ENCODE measurements at regions not wholly inside any gene's neighbourhood (a gene's known extent, or its start where the extent isn't known, plus 50 kb on each side); places are given as distances from the start of the nearest gene placed in this dataset.

DNA sequence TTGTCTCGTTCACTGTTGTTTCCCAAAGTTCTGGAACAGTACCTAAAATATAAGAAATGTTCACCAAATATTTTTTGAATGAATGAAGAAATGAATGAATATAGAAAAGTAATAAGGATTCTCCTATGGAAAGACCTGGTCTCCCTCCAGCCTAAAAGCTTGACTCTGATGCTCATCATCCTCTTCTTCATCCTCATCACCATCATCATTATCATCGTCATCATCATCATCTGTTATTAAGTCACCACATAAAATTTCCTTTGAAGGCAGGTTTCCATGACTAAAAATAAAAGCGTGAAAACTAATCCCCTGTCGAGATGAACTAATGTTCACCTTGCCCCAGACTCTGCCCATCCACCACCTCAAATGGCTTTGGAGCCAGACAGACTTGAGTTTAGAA, 181.4 kb upstream of the PRNP start:
- Histone ChIP-seq H3K4me2 (no peak overlapping the region), H3K9ac (no peak overlapping the region), H3K27me3 (no peaks in the 10 kb centered on the region), H3K27ac (no peak overlapping the region), H3K4me3 (no peak overlapping the region), H3K36me3 (0 out of 22 replicates have a peak, but pooled peaks cover 0 to 2% (median 0%) of the 10 kb centered on the region in 11 experiments), H3K9me3 (replicated peaks in 1 of 11) (peaks cover 10 to 34% (median 16%) of the 10 kb centered on the region in 11 experiments; a peak in 20 of 22 replicates), H4K20me1 (no peaks in the 10 kb centered on the region), H3K4me1 (no peaks in the 10 kb centered on the region)
- no peak for TF ChIP-seq Cebpa-rat (IDR thresholded peaks at IDR 0.05)

DNA sequence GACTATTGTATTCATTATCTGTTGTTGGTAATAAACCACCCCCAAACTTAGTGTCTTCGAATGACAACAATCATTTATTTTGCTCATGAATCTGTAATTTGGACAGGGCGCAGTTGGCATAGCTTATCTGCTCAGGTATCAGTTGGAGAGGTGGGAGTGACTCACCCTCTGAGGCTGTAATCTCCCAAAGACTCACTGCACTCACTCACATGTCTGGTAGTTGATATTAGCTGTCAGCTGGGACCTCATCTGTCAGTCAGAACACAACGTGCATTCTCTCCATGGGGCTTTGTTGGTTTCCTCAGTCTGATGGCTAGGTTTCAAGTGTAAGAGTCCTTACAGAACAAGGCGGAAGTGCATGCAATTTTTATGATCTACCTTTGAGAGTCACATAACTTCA, 183.5 kb upstream of the PRNP start:
- Histone ChIP-seq H3K9ac (no peak overlapping the region), H3K4me3 (no peak overlapping the region), H3K4me2 (no peak overlapping the region), H3K36me3 (0 out of 22 replicates have a peak, but pooled peaks cover 0 to 2% (median 0%) of the 10 kb centered on the region in 11 experiments), H3K27ac (no peak overlapping the region), H3K4me1 (no peaks in the 10 kb centered on the region), H3K9me3 (replicated peaks in 1 of 11) (peaks cover 8 to 20% (median 13%) of the 10 kb centered on the region in 11 experiments; a peak in 20 of 22 replicates), H4K20me1 (no peaks in the 10 kb centered on the region), H3K27me3 (no peaks in the 10 kb centered on the region)
- no peak for TF ChIP-seq Cebpa-rat (IDR thresholded peaks at IDR 0.05)

DNA sequence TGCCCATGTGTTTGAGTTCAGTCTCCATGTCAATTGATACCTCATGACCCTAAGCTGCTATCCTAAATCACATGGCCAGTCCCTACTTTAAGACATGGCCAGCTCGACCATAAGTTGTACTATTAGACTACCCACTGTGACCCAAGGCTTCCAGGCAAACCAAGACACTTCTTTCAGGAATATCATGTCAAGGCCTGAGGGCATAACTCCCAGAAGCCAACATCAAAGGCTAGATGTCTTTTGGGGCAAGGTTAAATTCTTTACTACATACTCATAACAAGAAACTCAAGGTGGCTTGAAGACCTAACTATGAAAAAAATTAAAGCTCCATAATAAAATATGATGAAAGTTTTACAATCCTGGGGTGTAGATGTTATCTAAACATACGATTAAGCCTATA, 192.9 kb upstream of the PRNP start:
- Histone ChIP-seq H3K9ac (no peak overlapping the region), H4K20me1 (no peaks in the 10 kb centered on the region), H3K9me3 (replicated peaks in 1 of 11) (peaks cover 0 to 4% (median 0%) of the 10 kb centered on the region in 11 experiments; a peak in 1 of 22 replicates), H3K27ac (no peak overlapping the region), H3K4me1 (no peaks in the 10 kb centered on the region), H3K4me2 (no peak overlapping the region), H3K36me3 (no peaks in the 10 kb centered on the region), H3K4me3 (no peak overlapping the region), H3K27me3 (no peaks in the 10 kb centered on the region)
- no peak for TF ChIP-seq Cebpa-rat (IDR thresholded peaks at IDR 0.05)

DNA sequence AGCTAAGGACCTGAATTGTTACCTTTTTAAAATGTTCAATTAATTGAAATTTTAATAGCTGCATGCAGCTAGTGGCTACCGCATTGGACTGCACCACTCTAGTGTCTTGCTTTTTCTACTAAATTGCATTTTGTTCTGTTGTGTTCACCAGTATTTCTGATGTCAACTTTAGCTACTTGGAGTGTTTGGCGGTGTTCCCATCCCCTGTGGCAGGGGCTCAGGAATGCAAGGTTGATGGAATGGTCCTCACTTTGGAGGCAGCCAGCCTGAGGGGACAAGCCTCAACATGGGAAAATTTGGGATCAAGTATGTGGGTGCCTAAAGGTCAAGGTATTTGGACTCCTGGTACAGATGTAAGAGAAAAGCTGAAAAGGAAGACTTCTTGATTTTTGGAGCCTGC, 194.6 kb upstream of the PRNP start:
- Histone ChIP-seq H3K4me2 (no peak overlapping the region), H4K20me1 (no peaks in the 10 kb centered on the region), H3K27ac (no peak overlapping the region), H3K4me3 (no peak overlapping the region), H3K27me3 (no peaks in the 10 kb centered on the region), H3K9ac (no peak overlapping the region), H3K36me3 (no peaks in the 10 kb centered on the region), H3K4me1 (no peaks in the 10 kb centered on the region), H3K9me3 (replicated peaks in 1 of 11) (no peaks in the 10 kb centered on the region)
- TF ChIP-seq Cebpa-rat (IDR thresholded peaks at IDR 0.05), result no peak

DNA sequence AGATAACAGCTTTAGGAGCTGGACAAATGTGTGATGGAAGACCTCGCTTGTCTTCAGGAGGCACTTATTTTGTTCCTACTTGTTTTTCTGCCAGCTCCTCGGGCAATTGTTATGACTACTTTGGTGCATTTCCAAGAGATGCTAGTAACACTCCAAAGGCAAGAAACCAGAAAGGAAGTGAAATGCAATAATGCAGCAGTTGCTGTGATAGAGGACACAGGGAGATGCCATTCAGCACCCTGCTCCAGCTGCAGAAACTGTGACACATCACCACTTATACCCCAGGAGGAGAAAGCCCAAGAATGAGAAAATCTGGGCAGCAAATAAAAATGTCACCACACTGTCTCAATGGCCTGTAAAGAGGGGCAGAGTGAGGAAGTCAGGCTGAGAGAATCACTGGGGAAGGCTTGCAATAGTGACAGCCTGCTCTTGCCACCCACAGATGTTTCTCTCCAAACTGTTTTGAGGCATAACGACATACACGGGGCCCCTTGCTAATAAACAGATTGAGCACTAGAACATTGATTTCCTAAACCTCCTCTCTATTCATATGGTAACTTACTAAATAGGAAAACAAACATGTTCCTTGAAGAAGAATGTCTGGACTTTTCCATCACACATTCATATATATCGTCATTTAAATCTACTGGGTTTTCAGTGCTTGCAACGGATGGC, 195.5 kb upstream of the PRNP start:
- Histone ChIP-seq H3K27me3 (no peaks in the 10 kb centered on the region), H3K4me2 (no peak overlapping the region), H3K4me3 (no peak overlapping the region), H3K27ac (no peak overlapping the region), H3K36me3 (no peaks in the 10 kb centered on the region), H3K4me1 (no peaks in the 10 kb centered on the region), H3K9ac (no peak overlapping the region), H3K9me3 (replicated peaks in 1 of 11) (no peaks in the 10 kb centered on the region), H4K20me1 (no peaks in the 10 kb centered on the region)
- TF ChIP-seq Cebpa-rat (IDR thresholded peaks at IDR 0.05), result no peak

DNA sequence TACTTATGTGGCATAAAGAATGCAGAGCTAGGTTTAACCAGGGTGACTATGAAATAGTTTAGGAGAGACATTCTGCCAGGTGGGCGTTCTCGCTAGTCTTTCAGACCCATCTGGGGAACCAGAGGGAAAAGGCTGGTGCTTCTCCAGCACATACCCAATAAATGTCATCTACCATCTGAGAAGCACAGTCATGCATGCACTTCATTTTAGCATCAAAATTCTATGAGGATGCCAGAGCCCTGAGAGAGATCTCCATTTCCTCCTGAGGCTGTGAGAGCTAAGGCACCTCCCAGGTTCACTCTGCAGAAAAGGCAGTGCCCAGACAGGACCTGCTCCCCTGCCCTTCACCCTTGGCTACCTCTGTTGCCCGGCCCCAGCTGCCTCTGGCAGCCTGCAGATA, 196.2 kb upstream of the PRNP start:
- no peaks in the 10 kb centered on the region for H3K36me3 ChIP-seq
- no peak for TF ChIP-seq Cebpa-rat (IDR thresholded peaks at IDR 0.05)
- H3K9ac ChIP-seq, result no peak overlapping the region
- no peak overlapping the region for H3K4me2 ChIP-seq
- H3K9me3 ChIP-seq (replicated peaks in 1 of 11), result no peaks in the 10 kb centered on the region
- no peaks in the 10 kb centered on the region for H3K27me3 ChIP-seq
- H3K27ac ChIP-seq, result no peak overlapping the region
- no peaks in the 10 kb centered on the region for H4K20me1 ChIP-seq
- H3K4me3 ChIP-seq, result no peak overlapping the region
- H3K4me1 ChIP-seq, result peaks cover 0 to under 1% (median 0%) of the 10 kb centered on the region in 10 experiments; a peak in 1 of 20 replicates

DNA sequence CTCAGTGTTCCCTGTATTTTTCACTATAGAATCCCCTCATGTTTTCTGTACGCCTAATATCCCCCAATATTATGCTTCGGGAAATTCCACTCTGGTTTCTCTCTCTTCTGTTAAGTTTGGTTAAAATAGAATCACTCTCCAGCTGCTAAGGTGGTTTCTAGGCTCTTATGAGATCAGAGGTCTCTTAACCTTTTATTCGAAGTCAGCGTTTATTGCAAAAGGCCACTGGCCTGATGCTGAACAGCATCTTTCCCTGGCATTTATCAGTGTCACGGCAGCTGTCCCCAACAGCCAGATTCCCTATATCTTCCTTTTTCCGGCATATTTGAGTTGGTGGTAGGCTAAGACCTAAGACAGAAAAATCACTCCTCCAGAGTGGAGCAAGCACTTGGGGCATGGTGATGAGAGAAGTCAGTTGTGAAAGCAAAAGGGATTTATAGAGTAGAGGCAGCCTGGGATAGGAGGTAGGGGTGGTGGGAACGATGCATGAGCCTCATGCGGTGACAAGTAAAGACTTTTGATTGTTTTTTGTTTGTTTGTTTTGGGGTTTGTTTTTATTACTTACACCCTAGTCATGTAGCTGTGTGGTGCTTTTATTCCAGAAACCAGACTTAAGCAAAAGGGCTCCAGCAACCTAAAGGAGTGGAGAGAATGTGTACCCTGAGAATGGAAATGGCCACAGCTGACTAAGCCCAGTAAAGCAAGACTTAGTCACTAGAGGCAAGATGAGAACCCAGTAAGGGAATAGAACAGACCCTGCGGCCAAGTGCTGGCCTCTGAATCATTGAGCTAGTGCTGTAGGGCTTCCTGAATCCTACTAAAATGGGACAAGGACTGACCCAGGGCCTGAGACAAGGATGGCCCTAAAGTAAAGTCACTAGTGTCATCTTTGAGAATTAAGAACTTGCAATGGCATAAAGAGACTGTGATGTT, 197.6 kb upstream of the PRNP start:
- Histone ChIP-seq H3K4me1 (peaks cover 0 to 8% (median 6%) of the 10 kb centered on the region in 10 experiments; a peak in 13 of 20 replicates), H3K4me3 (no peak overlapping the region), H3K4me2 (no peak overlapping the region), H3K9ac (no peak overlapping the region), H3K9me3 (replicated peaks in 1 of 11) (no peaks in the 10 kb centered on the region), H4K20me1 (no peaks in the 10 kb centered on the region), H3K36me3 (no peaks in the 10 kb centered on the region), H3K27ac (no peak overlapping the region), H3K27me3 (no peaks in the 10 kb centered on the region)
- TF ChIP-seq Cebpa-rat (IDR thresholded peaks at IDR 0.05), result no peak

DNA sequence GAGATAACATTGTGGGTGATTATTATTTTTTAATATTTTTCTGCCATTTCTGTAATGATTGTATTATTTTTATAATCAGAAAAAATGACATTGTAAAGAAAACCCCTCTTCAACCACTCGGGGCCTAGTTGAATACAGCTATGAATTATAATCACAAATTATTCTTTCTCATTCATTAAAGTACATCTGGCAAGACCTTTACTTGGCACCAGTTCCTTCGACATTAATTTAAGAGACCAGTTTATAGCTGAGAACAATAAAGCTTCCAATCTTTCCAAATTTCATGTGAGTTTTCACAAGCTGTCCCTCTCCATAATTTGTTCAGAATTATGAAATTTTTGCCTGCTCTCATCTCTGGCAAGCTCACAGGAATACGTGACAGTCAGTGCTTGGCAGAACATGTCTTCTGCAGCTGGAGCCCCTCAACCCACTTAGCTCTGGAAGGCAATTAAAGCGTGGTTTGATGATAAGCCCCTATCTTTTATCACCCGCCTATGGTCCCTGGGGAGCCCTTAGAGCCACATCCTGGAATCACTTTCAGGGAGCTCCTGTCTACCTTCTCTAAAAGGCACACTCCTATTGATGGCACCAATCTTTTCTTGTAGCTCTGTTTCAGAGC, 201.8 kb upstream of the PRNP start:
- Histone ChIP-seq H3K4me3 (no peak overlapping the region), H3K9me3 (replicated peaks in 1 of 11) (0 out of 22 replicates have a peak, but pooled peaks cover 0 to 5% (median 0%) of the 10 kb centered on the region in 11 experiments), H3K9ac (no peak overlapping the region), H3K27ac (no peak overlapping the region), H3K36me3 (no peaks in the 10 kb centered on the region), H3K4me1 (peaks cover 3 to 15% (median 9%) of the 10 kb centered on the region in 10 experiments; a peak in 13 of 20 replicates), H3K27me3 (no peaks in the 10 kb centered on the region), H3K4me2 (peak overlapping the region in 6 of 11 experiments; percentile 3 to 44 (median 16); a peak in 7 of 22 replicates), H4K20me1 (no peaks in the 10 kb centered on the region)
- no peak for TF ChIP-seq Cebpa-rat (IDR thresholded peaks at IDR 0.05)

DNA sequence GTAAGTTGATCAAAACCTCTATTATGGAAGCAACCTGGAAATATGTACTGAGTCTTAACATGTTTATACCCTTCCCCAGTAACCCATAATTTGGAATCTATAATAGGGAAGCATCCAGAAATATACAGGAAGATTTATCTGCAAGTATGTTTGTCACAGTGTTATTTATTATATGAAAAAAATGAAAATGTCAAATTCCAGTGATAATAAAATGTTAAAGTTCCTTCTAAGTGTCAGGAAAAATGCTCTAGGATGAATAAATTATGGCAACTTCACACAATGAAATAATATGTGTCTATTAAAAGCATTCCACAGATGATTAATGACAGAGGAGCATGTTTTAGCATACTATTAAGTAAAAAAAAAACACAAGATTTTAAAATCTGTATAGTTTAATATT, 202.3 kb upstream of the PRNP start:
- no peak for TF ChIP-seq Cebpa-rat (IDR thresholded peaks at IDR 0.05)
- Histone ChIP-seq H3K9me3 (replicated peaks in 1 of 11) (0 out of 22 replicates have a peak, but pooled peaks cover 0 to 5% (median 0%) of the 10 kb centered on the region in 11 experiments), H3K27me3 (no peaks in the 10 kb centered on the region), H3K4me1 (peaks cover 3 to 15% (median 9%) of the 10 kb centered on the region in 10 experiments; a peak in 13 of 20 replicates), H3K9ac (no peak overlapping the region), H3K4me3 (no peak overlapping the region), H3K27ac (no peak overlapping the region), H3K36me3 (no peaks in the 10 kb centered on the region), H4K20me1 (no peaks in the 10 kb centered on the region), H3K4me2 (no peak overlapping the region)

Measured in BLaER1 treated with 17β-estradiol and CSF1 and Interleukin-3, amounts not matched to agents 10 nM and 100 nM (cell line).